ENCODE measurements at regions not wholly inside any gene's neighbourhood (a gene's known extent, or its start where the extent isn't known, plus 50 kb on each side); places are given as distances from the start of the nearest gene placed in this dataset.

GRCh38 chr2:64939332-64939917 is 49.8 kb upstream of the SLC1A4 start:
- no peak for DNase-seq

All from renal pelvis (tissue), 1 donor.